ENCODE measurements at regions not wholly inside any gene's neighbourhood (a gene's known extent, or its start where the extent isn't known, plus 50 kb on each side); places are given as distances from the start of the nearest gene placed in this dataset.

- Histone ChIP-seq H3K79me2 (ENCODE audit: insufficient read depth, low read depth, low read length) (no peaks in the 10 kb centered on the region), H4K20me1 (ENCODE audit: insufficient read depth, low read length) (no peaks in the 10 kb centered on the region), H3K36me3 (ENCODE audit: insufficient read depth, low read length) (no peaks in the 10 kb centered on the region), H3K4me3 (ENCODE audit: low read depth, low read length, poor library complexity, severe bottlenecking) (no peak overlapping the region), H3K4me1 (ENCODE audit: insufficient read depth, low read length, poor library complexity, severe bottlenecking) (no peaks in the 10 kb centered on the region), H3K9me3 (ENCODE audit: low read length) (no peaks in the 10 kb centered on the region), H3K9me2 (ENCODE audit: insufficient read depth, low read length) (no peaks in the 10 kb centered on the region), H3K27ac (ENCODE audit: low read depth, low read length, poor library complexity, severe bottlenecking) (no peak overlapping the region), H2AFZ (ENCODE audit: low read length) (no peak overlapping the region), H3K4me2 (ENCODE audit: low read length) (no peak overlapping the region)
- no peak for TF ChIP-seq EZH2phosphoT487 (IDR thresholded peaks at IDR 0.05; ENCODE audit: borderline replicate concordance, low read depth, low read length)
- TF ChIP-seq, protein P1, sequence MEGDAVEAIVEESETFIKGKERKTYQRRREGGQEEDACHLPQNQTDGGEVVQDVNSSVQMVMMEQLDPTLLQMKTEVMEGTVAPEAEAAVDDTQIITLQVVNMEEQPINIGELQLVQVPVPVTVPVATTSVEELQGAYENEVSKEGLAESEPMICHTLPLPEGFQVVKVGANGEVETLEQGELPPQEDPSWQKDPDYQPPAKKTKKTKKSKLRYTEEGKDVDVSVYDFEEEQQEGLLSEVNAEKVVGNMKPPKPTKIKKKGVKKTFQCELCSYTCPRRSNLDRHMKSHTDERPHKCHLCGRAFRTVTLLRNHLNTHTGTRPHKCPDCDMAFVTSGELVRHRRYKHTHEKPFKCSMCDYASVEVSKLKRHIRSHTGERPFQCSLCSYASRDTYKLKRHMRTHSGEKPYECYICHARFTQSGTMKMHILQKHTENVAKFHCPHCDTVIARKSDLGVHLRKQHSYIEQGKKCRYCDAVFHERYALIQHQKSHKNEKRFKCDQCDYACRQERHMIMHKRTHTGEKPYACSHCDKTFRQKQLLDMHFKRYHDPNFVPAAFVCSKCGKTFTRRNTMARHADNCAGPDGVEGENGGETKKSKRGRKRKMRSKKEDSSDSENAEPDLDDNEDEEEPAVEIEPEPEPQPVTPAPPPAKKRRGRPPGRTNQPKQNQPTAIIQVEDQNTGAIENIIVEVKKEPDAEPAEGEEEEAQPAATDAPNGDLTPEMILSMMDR (conservative IDR thresholded peaks at IDR 0.05; ENCODE audit: low read length): no peak
- ChIA-PET CTCF (ENCODE audit: unreplicated experiment) (no interaction called here), POLR2A (interaction anchor here (0.7 to 0.8 kb wide), 2 partner anchors 25 to 160 kb away, joined by 3 read pairs; no protein-coding TSS in a partner anchor)
- intact Hi-C loops (cut with micrococcal nuclease; ENCODE audit: unreplicated experiment): no loop called here
- no TSS peak for BruUV-seq (replicated peaks)
- DNase-seq (ENCODE audit: low spot score): no peak
Measured at GRCh38 chr6:95293257-95293656, 284.1 kb upstream of the MANEA start.

DNA sequence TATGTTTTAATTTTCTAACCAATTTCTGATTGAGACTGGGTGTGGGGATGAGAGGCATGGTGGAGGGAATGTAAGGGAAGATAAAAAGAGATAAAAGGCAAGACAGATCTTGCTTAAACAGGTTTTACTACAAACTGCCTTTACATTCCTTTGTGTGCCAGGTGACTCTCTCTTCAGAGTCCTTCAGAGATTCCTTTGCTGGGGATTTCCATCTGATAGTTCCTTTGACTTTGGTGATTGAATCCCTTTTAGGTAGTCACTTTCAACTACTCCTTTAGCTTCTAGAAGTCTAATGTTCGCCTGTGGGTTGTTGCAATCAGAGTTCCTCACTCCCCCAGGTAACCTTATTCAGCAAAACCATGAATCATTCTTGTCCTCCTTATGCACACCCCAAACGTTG, 283.3 kb upstream of the MANEA start:
- no peaks in the 10 kb centered on the region for H3K36me3 ChIP-seq (ENCODE audit: insufficient read depth, low read length)
- H3K9me2 ChIP-seq (ENCODE audit: insufficient read depth, low read length): no peaks in the 10 kb centered on the region
- ChIA-PET CTCF (ENCODE audit: unreplicated experiment) (no interaction called here), POLR2A (interaction anchor here (0.7 to 1.3 kb wide), 3 partner anchors 10 to 161 kb away, joined by 3 to 4 read pairs (median 3); no protein-coding TSS in a partner anchor)
- H3K27ac ChIP-seq (ENCODE audit: low read depth, low read length, poor library complexity, severe bottlenecking): no peak overlapping the region
- no peaks in the 10 kb centered on the region for H4K20me1 ChIP-seq (ENCODE audit: insufficient read depth, low read length)
- no peak overlapping the region for H2AFZ ChIP-seq (ENCODE audit: low read length)
- no peaks in the 10 kb centered on the region for H3K4me1 ChIP-seq (ENCODE audit: insufficient read depth, low read length, poor library complexity, severe bottlenecking)
- H3K4me3 ChIP-seq (ENCODE audit: low read depth, low read length, poor library complexity, severe bottlenecking): no peak overlapping the region
- DNase-seq (ENCODE audit: low spot score): no peak
- no peak for TF ChIP-seq EZH2phosphoT487 (IDR thresholded peaks at IDR 0.05; ENCODE audit: borderline replicate concordance, low read depth, low read length)
- TF ChIP-seq, protein P1 (conservative IDR thresholded peaks at IDR 0.05; ENCODE audit: low read length): no peak
- no peaks in the 10 kb centered on the region for H3K9me3 ChIP-seq (ENCODE audit: low read length)
- no TSS peak for BruUV-seq (replicated peaks)
- no peaks in the 10 kb centered on the region for H3K79me2 ChIP-seq (ENCODE audit: insufficient read depth, low read depth, low read length)
- no peak overlapping the region for H3K4me2 ChIP-seq (ENCODE audit: low read length)
- intact Hi-C loops (cut with micrococcal nuclease; ENCODE audit: unreplicated experiment): no loop called here

- ChIA-PET POLR2A (interaction anchor here (0.8 kb wide), 1 partner anchor 12 kb away, joined by 4 read pairs; no protein-coding TSS in a partner anchor), CTCF (ENCODE audit: unreplicated experiment) (no interaction called here)
- BruUV-seq (replicated peaks): no TSS peak
- no peak overlapping the region for H2AFZ ChIP-seq (ENCODE audit: low read length)
- no peaks in the 10 kb centered on the region for H3K9me2 ChIP-seq (ENCODE audit: insufficient read depth, low read length)
- no peaks in the 10 kb centered on the region for H3K36me3 ChIP-seq (ENCODE audit: insufficient read depth, low read length)
- no peaks in the 10 kb centered on the region for H3K4me1 ChIP-seq (ENCODE audit: insufficient read depth, low read length, poor library complexity, severe bottlenecking)
- intact Hi-C loops (cut with micrococcal nuclease; ENCODE audit: unreplicated experiment): no loop called here
- H3K4me2 ChIP-seq (ENCODE audit: low read length): no peak overlapping the region
- no peak for DNase-seq (ENCODE audit: low spot score)
- TF ChIP-seq, protein P1 (conservative IDR thresholded peaks at IDR 0.05; ENCODE audit: low read length): no peak
- TF ChIP-seq EZH2phosphoT487 (IDR thresholded peaks at IDR 0.05; ENCODE audit: borderline replicate concordance, low read depth, low read length): no peak
- no peaks in the 10 kb centered on the region for H4K20me1 ChIP-seq (ENCODE audit: insufficient read depth, low read length)
- H3K9me3 ChIP-seq (ENCODE audit: low read length): no peaks in the 10 kb centered on the region
- no peaks in the 10 kb centered on the region for H3K79me2 ChIP-seq (ENCODE audit: insufficient read depth, low read depth, low read length)
- H3K27ac ChIP-seq (ENCODE audit: low read depth, low read length, poor library complexity, severe bottlenecking): no peak overlapping the region
- no peak overlapping the region for H3K4me3 ChIP-seq (ENCODE audit: low read depth, low read length, poor library complexity, severe bottlenecking)
Measured at GRCh38 chr6:95309545-95309944, 267.8 kb upstream of the MANEA start.

All from OCI-LY7 (cell line).